Neural cell (in vitro differentiated cells): ENCODE measurements at regions not wholly inside any gene's neighbourhood (a gene's known extent, or its start where the extent isn't known, plus 50 kb on each side); places are given as distances from the start of the nearest gene placed in this dataset.

Experiments used
- EP300 ChIP-seq: fragments of 450-650 bp; conservative IDR thresholded peaks from 2 replicates; pipeline ENCODE4 v1.6.1; 2014; ENCODE audit warnings: antibody characterized with exemption, mild to moderate bottlenecking, moderate library complexity; ENCODE audit not compliant: poor library complexity, severe bottlenecking
- EZH2 ChIP-seq: fragments of 200-600, 300-800 bp; shearing (Covaris generic), sonication (generic); IDR thresholded peaks from 2 replicates; pipeline ENCODE4 v1.6.1; 2014; ENCODE audit warnings: antibody characterized with exemption, low read length, borderline replicate concordance, mild to moderate bottlenecking; ENCODE audit not compliant: insufficient read depth, poor library complexity, severe bottlenecking
- POLR2AphosphoS5 ChIP-seq: IDR thresholded peaks from 2 replicates; pipeline ENCODE4 v1.6.1; 2012
- TF ChIP-seq, protein P1 (sequence below): fragments of 450-650 bp; IDR thresholded peaks from 2 replicates; pipeline ENCODE4 v1.5.1; 2014; ENCODE audit warnings: antibody characterized with exemption, mild to moderate bottlenecking, moderate library complexity; ENCODE audit not compliant: poor library complexity, severe bottlenecking

DNA sequence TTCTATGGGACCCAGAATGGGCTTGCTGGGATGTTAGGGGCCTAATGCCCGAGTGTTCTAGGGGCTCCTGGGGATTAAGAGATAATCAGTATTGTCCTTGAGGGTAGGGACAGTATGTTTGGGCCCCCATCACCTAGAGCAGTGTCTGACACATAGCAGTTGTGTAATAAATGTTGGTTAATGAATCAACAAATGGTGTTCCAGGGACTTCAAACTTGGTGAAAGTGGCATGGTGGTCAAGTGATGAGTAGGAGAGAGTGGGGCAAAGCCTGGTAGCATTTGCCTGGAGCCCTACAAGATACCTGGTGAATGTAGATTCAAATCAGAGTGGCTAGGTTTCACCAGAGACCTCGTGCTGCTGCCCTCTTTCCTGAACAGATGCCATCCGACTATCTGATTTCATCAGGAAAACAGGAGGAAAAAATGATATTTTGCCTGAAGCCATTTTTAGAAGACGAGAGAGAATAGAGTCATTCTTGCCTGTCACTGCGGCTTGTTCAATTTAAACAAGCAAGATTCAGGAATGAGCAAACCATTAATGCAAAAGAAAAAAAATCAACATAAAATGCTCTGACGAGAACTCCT, 117.3 kb downstream of the RPL22L1 start:
- TF ChIP-seq, protein P1, sequence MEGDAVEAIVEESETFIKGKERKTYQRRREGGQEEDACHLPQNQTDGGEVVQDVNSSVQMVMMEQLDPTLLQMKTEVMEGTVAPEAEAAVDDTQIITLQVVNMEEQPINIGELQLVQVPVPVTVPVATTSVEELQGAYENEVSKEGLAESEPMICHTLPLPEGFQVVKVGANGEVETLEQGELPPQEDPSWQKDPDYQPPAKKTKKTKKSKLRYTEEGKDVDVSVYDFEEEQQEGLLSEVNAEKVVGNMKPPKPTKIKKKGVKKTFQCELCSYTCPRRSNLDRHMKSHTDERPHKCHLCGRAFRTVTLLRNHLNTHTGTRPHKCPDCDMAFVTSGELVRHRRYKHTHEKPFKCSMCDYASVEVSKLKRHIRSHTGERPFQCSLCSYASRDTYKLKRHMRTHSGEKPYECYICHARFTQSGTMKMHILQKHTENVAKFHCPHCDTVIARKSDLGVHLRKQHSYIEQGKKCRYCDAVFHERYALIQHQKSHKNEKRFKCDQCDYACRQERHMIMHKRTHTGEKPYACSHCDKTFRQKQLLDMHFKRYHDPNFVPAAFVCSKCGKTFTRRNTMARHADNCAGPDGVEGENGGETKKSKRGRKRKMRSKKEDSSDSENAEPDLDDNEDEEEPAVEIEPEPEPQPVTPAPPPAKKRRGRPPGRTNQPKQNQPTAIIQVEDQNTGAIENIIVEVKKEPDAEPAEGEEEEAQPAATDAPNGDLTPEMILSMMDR: no peak
- no peak for TF ChIP-seq POLR2AphosphoS5
- no peak for TF ChIP-seq EZH2
- TF ChIP-seq EP300: no peak
